GM19324 (cell line): ENCODE measurements at regions not wholly inside any gene's neighbourhood (a gene's known extent, or its start where the extent isn't known, plus 50 kb on each side); places are given as distances from the start of the nearest gene placed in this dataset.

Experiments used
- ATAC-seq: cut with Tn5 transposase; IDR thresholded peaks from one replicate; pipeline ENCODE4 v1.9.1; 2021; ENCODE audit warnings: mild to moderate bottlenecking, moderate library complexity; ENCODE audit not compliant: unreplicated experiment, low FRiP score

DNA sequence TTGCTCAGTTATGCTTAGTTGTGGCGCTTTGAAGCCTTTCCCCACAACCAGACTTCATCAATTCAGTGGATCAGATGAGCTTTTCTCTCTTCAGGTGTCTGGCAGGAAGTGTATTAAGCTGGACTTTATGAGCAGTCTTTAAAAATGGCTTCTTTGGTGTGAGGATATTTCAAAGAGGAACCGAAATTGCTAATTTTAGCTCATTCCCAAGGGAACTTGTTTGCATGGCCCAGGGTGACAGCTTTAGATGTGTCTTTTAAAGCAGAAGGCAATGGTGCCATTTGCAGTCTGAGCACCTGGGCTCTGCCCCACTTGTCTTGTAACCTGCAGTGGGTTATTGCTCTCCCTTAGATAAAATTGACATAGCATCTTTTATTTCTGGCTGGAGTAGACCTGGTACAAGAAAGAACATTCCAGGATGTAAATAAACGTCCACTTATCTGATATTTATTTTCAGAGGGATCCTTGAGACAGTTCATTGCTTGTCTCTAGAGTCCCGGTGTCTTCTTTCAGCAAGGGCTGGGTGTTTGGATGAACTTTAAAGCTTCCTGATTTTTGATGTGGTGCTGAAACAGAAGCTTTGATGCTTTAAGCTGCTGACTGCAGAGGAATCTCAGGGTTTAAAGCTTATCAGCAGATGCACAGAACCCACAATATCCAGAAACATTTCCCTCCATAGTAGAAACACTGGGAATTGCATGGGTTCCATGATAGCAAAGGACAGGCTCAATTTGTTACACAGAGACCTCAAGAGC lies 241.7 kb downstream of the ADGRL2 start:
- no peak for ATAC-seq
